Right renal pelvis (tissue), 4 donors: ENCODE measurements at regions not wholly inside any gene's neighbourhood (a gene's known extent, or its start where the extent isn't known, plus 50 kb on each side); places are given as distances from the start of the nearest gene placed in this dataset.

ENCODE experiments used
- DNase-seq, 4 donors: peaks; one replicate each; pipeline ENCODE4 v3.0.0-alpha.2; 2013; ENCODE audit warnings: low read depth in 4 of 4, low spot score in 3 of 4, missing footprints in 1 of 4

GRCh38 chr4:23547601-23548000 lies 342.2 kb downstream of the PPARGC1A start:
- DNase-seq, result no peak

- DNase-seq, result no peak
These were observed 342.8 kb downstream of the PPARGC1A start for GRCh38 chr4:23547096-23547495.

GRCh38 chr4:23539969-23540569 lies 349.8 kb downstream of the PPARGC1A start:
- DNase-seq, result no peak

GRCh38 chr4:23533859-23534258 lies 356.0 kb downstream of the PPARGC1A start:
- no peak for DNase-seq

GRCh38 chr4:23516716-23517115 lies 373.1 kb downstream of the PPARGC1A start:
- DNase-seq, result no peak

GRCh38 chr4:23504083-23504482 lies 385.8 kb downstream of the PPARGC1A start:
- no peak for DNase-seq

- DNase-seq, result no peak
These were observed 388.9 kb downstream of the PPARGC1A start for GRCh38 chr4:23500894-23501449.

- no peak for DNase-seq
These were observed 404.0 kb downstream of the PPARGC1A start for GRCh38 chr4:23485801-23486200.

- DNase-seq, result no peak
These were observed 405.2 kb downstream of the PPARGC1A start for GRCh38 chr4:23484689-23485088.

- no peak for DNase-seq
These were observed 406.4 kb downstream of the PPARGC1A start for GRCh38 chr4:23483320-23483960.

- DNase-seq, result no peak
These were observed 408.3 kb downstream of the PPARGC1A start for GRCh38 chr4:23481566-23481965.

GRCh38 chr4:23477905-23478304 lies 411.9 kb downstream of the PPARGC1A start:
- no peak for DNase-seq

- DNase-seq, result no peak
These were observed 413.2 kb downstream of the PPARGC1A start for GRCh38 chr4:23476515-23477090.

GRCh38 chr4:23463071-23463470 lies 426.8 kb downstream of the PPARGC1A start:
- DNase-seq, result no peak

GRCh38 chr4:23458054-23458453 lies 431.8 kb downstream of the PPARGC1A start:
- no peak for DNase-seq

GRCh38 chr4:23456864-23457263 lies 433.0 kb downstream of the PPARGC1A start:
- DNase-seq, result no peak

GRCh38 chr4:23455456-23456158 lies 434.2 kb downstream of the PPARGC1A start:
- peak in 2 of 4 donors; percentile 16 to 39 for DNase-seq

GRCh38 chr4:23441530-23442069 lies 448.2 kb downstream of the PPARGC1A start:
- DNase-seq, result no peak

- DNase-seq, result no peak
These were observed 451.1 kb downstream of the PPARGC1A start for GRCh38 chr4:23438764-23439163.

GRCh38 chr4:23429497-23429896 lies 460.4 kb downstream of the PPARGC1A start:
- DNase-seq, result no peak

- no peak for DNase-seq
These were observed 464.3 kb downstream of the PPARGC1A start for GRCh38 chr4:23425570-23425969.
